WERI-Rb-1 (cell line): ENCODE measurements at regions not wholly inside any gene's neighbourhood (a gene's known extent, or its start where the extent isn't known, plus 50 kb on each side); places are given as distances from the start of the nearest gene placed in this dataset.

Experiments
- DNase-seq: peaks from one replicate; pipeline ENCODE4 v3.0.0-alpha.2; 2020
- H3K27ac ChIP-seq: fragments of 250-450 bp; sonication (Bioruptor Pico); 2 replicates; pipeline ENCODE4 v1.5.1; 2020; ENCODE audit warnings: mild to moderate bottlenecking, moderate library complexity
- H3K27me3 ChIP-seq: fragments of 250-450 bp; sonication (Bioruptor Pico); 2 replicates; pipeline ENCODE4 v1.5.1; 2021; ENCODE audit warnings: mild to moderate bottlenecking, low read depth, moderate library complexity; ENCODE audit not compliant: insufficient read depth, severe bottlenecking
- H3K36me3 ChIP-seq: fragments of 250-450 bp; sonication (Bioruptor Pico); 2 replicates; pipeline ENCODE4 v1.5.1; 2020; ENCODE audit warnings: mild to moderate bottlenecking, moderate library complexity
- H3K4me3 ChIP-seq: 2 replicates; pipeline ENCODE4 v1.5.1; 2011; ENCODE audit warnings: low read depth, mild to moderate bottlenecking, control low read depth, low read length
- H3K9me3 ChIP-seq: fragments of 250-450 bp; sonication (Bioruptor Pico); 2 replicates; pipeline ENCODE4 v1.5.1; 2021; ENCODE audit warnings: mild to moderate bottlenecking, moderate library complexity; ENCODE audit not compliant: severe bottlenecking
- CTCF ChIP-seq: IDR thresholded peaks from 2 replicates; pipeline ENCODE4 v1.5.1; 2011; ENCODE audit warnings: low read depth, mild to moderate bottlenecking, control low read depth, inconsistent platforms, low read length

- TF ChIP-seq CTCF, result no peak
- H3K4me3 ChIP-seq, result no peak overlapping the region
- H3K27ac ChIP-seq, result no peak overlapping the region
- no peaks in the 10 kb centered on the region for H3K27me3 ChIP-seq
- no peaks in the 10 kb centered on the region for H3K36me3 ChIP-seq
- no peak for DNase-seq
- H3K9me3 ChIP-seq, result no peaks in the 10 kb centered on the region
Measured at GRCh38 chr13:67651908-67652465, 421.9 kb upstream of the PCDH9 start.

- Histone ChIP-seq H3K4me3 (no peak overlapping the region), H3K27ac (no peak overlapping the region), H3K27me3 (no peaks in the 10 kb centered on the region), H3K9me3 (no peaks in the 10 kb centered on the region), H3K36me3 (no peaks in the 10 kb centered on the region)
- DNase-seq, result no peak
- no peak for TF ChIP-seq CTCF
Measured at GRCh38 chr13:67650471-67650870, 420.3 kb upstream of the PCDH9 start.

- no peak for DNase-seq
- H3K27ac ChIP-seq, result no peak overlapping the region
- H3K36me3 ChIP-seq, result no peaks in the 10 kb centered on the region
- no peaks in the 10 kb centered on the region for H3K9me3 ChIP-seq
- no peak overlapping the region for H3K4me3 ChIP-seq
- no peaks in the 10 kb centered on the region for H3K27me3 ChIP-seq
- no peak for TF ChIP-seq CTCF
Measured at GRCh38 chr13:67645874-67646467, 415.8 kb upstream of the PCDH9 start.

- H3K27me3 ChIP-seq, result no peaks in the 10 kb centered on the region
- no peak for DNase-seq
- no peaks in the 10 kb centered on the region for H3K36me3 ChIP-seq
- no peak overlapping the region for H3K27ac ChIP-seq
- H3K4me3 ChIP-seq, result no peak overlapping the region
- no peak for TF ChIP-seq CTCF
- no peaks in the 10 kb centered on the region for H3K9me3 ChIP-seq
Measured at GRCh38 chr13:67643516-67644055, 413.4 kb upstream of the PCDH9 start.

- H3K27me3 ChIP-seq, result no peaks in the 10 kb centered on the region
- no peaks in the 10 kb centered on the region for H3K9me3 ChIP-seq
- no peak overlapping the region for H3K27ac ChIP-seq
- no peak overlapping the region for H3K4me3 ChIP-seq
- no peaks in the 10 kb centered on the region for H3K36me3 ChIP-seq
- TF ChIP-seq CTCF, result no peak
- no peak for DNase-seq
Measured at GRCh38 chr13:67642657-67643056, 412.5 kb upstream of the PCDH9 start.

GRCh38 chr13:67635754-67636153 lies 405.6 kb upstream of the PCDH9 start:
- no peak for DNase-seq
- no peaks in the 10 kb centered on the region for H3K9me3 ChIP-seq

More at GRCh38 chr13:67635754-67636153, 405.6 kb upstream of the PCDH9 start:
- Histone ChIP-seq H3K27me3 (no peaks in the 10 kb centered on the region), H3K36me3 (no peaks in the 10 kb centered on the region), H3K27ac (no peak overlapping the region), H3K4me3 (no peak overlapping the region)
- TF ChIP-seq CTCF, result no peak
